Epithelial cell of proximal tubule (primary cell): ENCODE measurements at regions not wholly inside any gene's neighbourhood (a gene's known extent, or its start where the extent isn't known, plus 50 kb on each side); places are given as distances from the start of the nearest gene placed in this dataset.

Source experiments
- DNase-seq: peaks from one replicate; pipeline ENCODE4 v3.0.0-alpha.2; 2011; ENCODE audit warnings: low read depth
- H3K4me3 ChIP-seq: 2 replicates; pipeline ENCODE4 v1.5.1; 2011; ENCODE audit warnings: low read depth, mild to moderate bottlenecking, low read length
- CTCF ChIP-seq: conservative IDR thresholded peaks from 2 replicates; pipeline ENCODE4 v1.5.1; 2012; ENCODE audit warnings: low read depth, mild to moderate bottlenecking, low read length

DNA sequence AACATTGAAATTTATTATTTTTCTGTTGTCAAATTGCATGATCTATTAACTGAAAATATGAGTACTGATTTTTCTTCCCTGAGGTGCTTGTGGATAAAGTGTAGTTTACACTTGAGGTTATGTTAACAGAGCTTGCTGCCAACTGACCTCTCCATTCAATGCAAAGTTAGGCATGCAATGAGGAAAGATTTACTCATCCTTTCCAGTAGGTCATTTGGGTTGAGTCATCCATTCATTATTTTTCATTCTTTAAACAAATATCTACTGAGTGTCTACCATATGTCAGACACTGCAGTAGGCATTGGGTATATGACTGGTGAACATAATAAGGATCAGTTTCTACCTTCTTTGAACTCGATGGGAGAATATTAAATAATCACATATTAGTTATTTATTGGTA is 604.1 kb downstream of the EDEM1 start:
- H3K4me3 ChIP-seq: no peak overlapping the region
- no peak for DNase-seq
- no peak for TF ChIP-seq CTCF

DNA sequence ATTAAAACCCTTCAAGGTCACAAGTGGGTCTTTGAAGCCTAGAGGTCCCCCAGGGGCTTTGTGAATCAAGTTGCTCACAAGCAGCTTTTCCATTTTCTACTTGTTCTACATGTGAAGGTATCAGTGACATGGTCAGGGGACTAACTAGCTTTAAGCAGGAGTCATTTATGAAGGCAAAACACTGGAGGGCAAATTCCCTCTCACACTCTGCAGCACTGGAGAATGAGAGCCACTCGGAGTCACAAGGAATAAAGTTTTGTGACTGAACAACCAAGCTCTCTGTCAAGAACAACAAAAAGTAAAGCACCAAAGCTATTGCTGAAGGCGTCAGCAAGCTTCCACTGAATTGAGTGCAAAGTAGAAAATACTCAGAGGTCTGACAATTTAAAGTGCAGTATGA is 609.0 kb downstream of the EDEM1 start:
- TF ChIP-seq CTCF: no peak
- no peak for DNase-seq
- no peak overlapping the region for H3K4me3 ChIP-seq

GRCh38 chr3:5798809-5799208 is 611.3 kb downstream of the EDEM1 start:
- DNase-seq: no peak
- no peak for TF ChIP-seq CTCF
- no peak overlapping the region for H3K4me3 ChIP-seq

GRCh38 chr3:5799398-5799797 is 611.9 kb downstream of the EDEM1 start:
- H3K4me3 ChIP-seq: no peak overlapping the region
- peak; percentile 14 for TF ChIP-seq CTCF
- no peak for DNase-seq

GRCh38 chr3:5800965-5801364 is 613.5 kb downstream of the EDEM1 start:
- no peak for DNase-seq
- no peak for TF ChIP-seq CTCF
- H3K4me3 ChIP-seq: no peak overlapping the region

DNA sequence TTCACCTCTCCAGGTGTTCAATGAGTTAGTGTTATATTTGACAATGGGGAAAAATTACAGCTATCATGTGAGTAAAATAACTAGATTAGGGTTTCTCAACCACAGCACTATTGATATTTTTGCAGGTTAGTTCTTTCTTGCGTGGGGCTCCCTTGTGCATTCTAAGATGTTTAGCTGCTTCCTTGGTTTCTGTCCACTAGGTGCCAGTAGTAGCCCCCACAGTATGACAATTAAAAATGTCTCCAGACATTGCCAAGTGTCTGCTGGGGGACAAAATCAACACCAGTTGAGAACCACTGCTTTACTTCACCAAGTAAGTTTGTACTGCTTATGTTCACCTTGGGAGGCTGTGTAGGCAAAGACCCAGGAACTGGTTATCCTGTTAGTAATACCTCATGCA is 618.7 kb downstream of the EDEM1 start:
- peak; percentile 43 for TF ChIP-seq CTCF
- no peak overlapping the region for H3K4me3 ChIP-seq
- no peak for DNase-seq

GRCh38 chr3:5809586-5810246 is 622.2 kb downstream of the EDEM1 start:
- no peak for DNase-seq
- H3K4me3 ChIP-seq: no peak overlapping the region
- TF ChIP-seq CTCF: no peak
